Kidney epithelial cell (primary cell): ENCODE measurements at regions not wholly inside any gene's neighbourhood (a gene's known extent, or its start where the extent isn't known, plus 50 kb on each side); places are given as distances from the start of the nearest gene placed in this dataset.

ENCODE experiments used
- DNase-seq: peaks from one replicate; pipeline ENCODE4 v3.0.0-alpha.2; 2010; ENCODE audit warnings: low read depth
- H3K27me3 ChIP-seq: 2 replicates; pipeline ENCODE4 v1.6.0; 2011; ENCODE audit warnings: low read length; ENCODE audit not compliant: control insufficient read depth, insufficient read depth
- H3K36me3 ChIP-seq: 2 replicates; pipeline ENCODE4 v1.5.1; 2011; ENCODE audit warnings: low read length; ENCODE audit not compliant: control insufficient read depth, insufficient read depth
- H3K4me3 ChIP-seq: 2 replicates; pipeline ENCODE4 v1.5.1; 2011; ENCODE audit warnings: low read depth, mild to moderate bottlenecking, control low read depth, low read length
- CTCF ChIP-seq: IDR thresholded peaks from 2 replicates; pipeline ENCODE4 v1.5.1; 2011; ENCODE audit warnings: mild to moderate bottlenecking, moderate library complexity, low read length, control low read depth, inconsistent platforms; ENCODE audit not compliant: insufficient read depth, poor library complexity, severe bottlenecking

GRCh38 chr12:30095511-30095910 is 311.8 kb upstream of the TMTC1 start:
- H3K36me3 ChIP-seq = no peaks in the 10 kb centered on the region
- no peaks in the 10 kb centered on the region for H3K27me3 ChIP-seq
- DNase-seq = no peak
- H3K4me3 ChIP-seq = no peak overlapping the region
- no peak for TF ChIP-seq CTCF

GRCh38 chr12:30092983-30093617 is 309.4 kb upstream of the TMTC1 start:
- no peak for TF ChIP-seq CTCF
- Histone ChIP-seq H3K27me3 (no peaks in the 10 kb centered on the region), H3K36me3 (no peaks in the 10 kb centered on the region), H3K4me3 (no peak overlapping the region)
- no peak for DNase-seq

- H3K27me3 ChIP-seq = no peaks in the 10 kb centered on the region
- TF ChIP-seq CTCF = no peak
- H3K36me3 ChIP-seq = no peaks in the 10 kb centered on the region
- H3K4me3 ChIP-seq = no peak overlapping the region
- DNase-seq = no peak
These were observed 306.5 kb upstream of the TMTC1 start for GRCh38 chr12:30090258-30090657.

GRCh38 chr12:30088259-30088995 is 304.7 kb upstream of the TMTC1 start:
- DNase-seq = no peak
- Histone ChIP-seq H3K36me3 (no peaks in the 10 kb centered on the region), H3K27me3 (no peaks in the 10 kb centered on the region), H3K4me3 (no peak overlapping the region)
- TF ChIP-seq CTCF = no peak

DNA sequence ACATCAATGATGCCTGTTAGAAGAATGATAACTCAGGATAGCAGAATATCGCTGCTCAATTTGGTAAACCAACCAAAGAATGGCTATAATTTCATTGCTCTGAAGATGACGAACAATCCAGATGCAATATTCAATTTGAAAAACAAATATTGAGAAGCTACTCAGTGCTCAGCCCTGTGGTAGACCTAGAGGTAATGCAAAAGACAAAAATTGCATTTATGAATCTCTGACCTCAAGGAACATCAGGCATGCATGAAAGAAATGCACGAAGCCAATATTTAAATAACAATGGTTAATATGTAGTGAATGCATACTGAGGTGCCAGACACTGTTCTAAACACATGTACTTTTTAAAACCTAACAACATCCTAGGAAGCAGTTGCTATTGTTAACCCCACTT is 298.6 kb upstream of the TMTC1 start:
- no peak for TF ChIP-seq CTCF
- Histone ChIP-seq H3K27me3 (no peaks in the 10 kb centered on the region), H3K36me3 (no peaks in the 10 kb centered on the region), H3K4me3 (no peak overlapping the region)
- DNase-seq = no peak
